Gastrocnemius medialis (tissue), 4 donors: ENCODE measurements at regions not wholly inside any gene's neighbourhood (a gene's known extent, or its start where the extent isn't known, plus 50 kb on each side); places are given as distances from the start of the nearest gene placed in this dataset.
A peak's percentile ranks its signal among the peaks of the same experiment; 100 is the strongest.

Source experiments
- ATAC-seq, 2 donors: fragments of 150-250 bp; one replicate each; pipeline ENCODE4 v1.9.1; 2016
- DNase-seq, 2 donors: peaks; one replicate each; pipeline ENCODE4 v3.0.0-alpha.2; 2019
- H3K27ac ChIP-seq, 4 donors: fragments of 200-600 bp; sonication (generic); 1 replicate in 1 of 4; 2 replicates in 3 of 4; pipeline ENCODE4 v1.5.1; 2016 to 2018; ENCODE audit warnings: mild to moderate bottlenecking in 2 of 4, moderate library complexity in 1 of 4
- H3K27me3 ChIP-seq, 3 donors: fragments of 200-600 bp; sonication (generic) in 2 of 3; 1 replicate in 1 of 3; 2 replicates in 2 of 3; pipeline versions ENCODE4 v1.5.1 to v1.6.0; 2016 to 2019; ENCODE audit warnings: mild to moderate bottlenecking in 1 of 3, moderate library complexity in 1 of 3
- H3K36me3 ChIP-seq, 2 donors: fragments of 200-600 bp; sonication (generic) in 1 of 2; one replicate each; pipeline ENCODE4 v1.5.1; 2017 to 2018
- H3K4me1 ChIP-seq, 2 donors: fragments of 200-600 bp; sonication (generic) in 1 of 2; one replicate each; pipeline ENCODE4 v1.5.1; 2016 to 2017; ENCODE audit warnings: mild to moderate bottlenecking in 2 of 2
- H3K4me3 ChIP-seq, 4 donors: fragments of 200-600 bp; sonication (generic) in 3 of 4; 1 replicate in 1 of 4; 2 replicates in 3 of 4; pipeline ENCODE4 v1.5.1; 2016 to 2019; ENCODE audit warnings: mild to moderate bottlenecking in 2 of 4
- H3K9me3 ChIP-seq, 3 donors: fragments of 200-600 bp; sonication (generic) in 2 of 3; 1 replicate in 1 of 3; 2 replicates in 2 of 3; pipeline ENCODE4 v1.5.1; 2016 to 2019
- CTCF ChIP-seq, 5 experiments: fragments of 450-650 bp in 3 of 5; fragments of 200-600 bp in 2 of 5; sonication (generic) in 2 of 5; IDR thresholded peaks in 4 of 5; conservative IDR thresholded peaks in 1 of 5; 1 replicate in 4 of 5; 2 replicates in 1 of 5; pipeline ENCODE4 v1.5.1; 2016 to 2019; ENCODE audit warnings: antibody characterized with exemption in 5 of 5, mild to moderate bottlenecking in 3 of 5, moderate library complexity in 3 of 5
- POLR2A ChIP-seq, 2 donors: fragments of 450-650 bp; IDR thresholded peaks; one replicate each; pipeline ENCODE4 v1.6.1; 2017; ENCODE audit warnings: antibody characterized with exemption in 2 of 2, mild to moderate bottlenecking in 2 of 2, moderate library complexity in 2 of 2
- in situ Hi-C, 4 donors: fragments of 200-750 bp; cut with MboI; loops; one replicate each; pipeline versions ENCODE4 v1.15.0 to v1.8.0; 2017; ENCODE audit warnings: low sequenced_read_pairs in 4 of 4
- intact Hi-C: fragments of 100-400 bp; cut with DNase I; formaldehyde crosslinking; loops from one replicate; pipeline ENCODE4 v1.15.1; 2023; ENCODE audit warnings: low total_unique reads

GRCh38 chr11:112394304-112394703, 133.6 kb upstream of the PLET1 start:
- H3K4me3 ChIP-seq: no peak overlapping the region
- H3K4me1 ChIP-seq: no peaks in the 10 kb centered on the region
- no peaks in the 10 kb centered on the region for H3K9me3 ChIP-seq
- DNase-seq (no peak), ATAC-seq (peak in 1 of 2 donors; percentile 56)
- in situ Hi-C loops: no loop called here
- no peaks in the 10 kb centered on the region for H3K27me3 ChIP-seq
- no peak overlapping the region for H3K27ac ChIP-seq
- intact Hi-C loops: no loop called here
- TF ChIP-seq POLR2A (IDR thresholded peaks at IDR 0.05): no peak
- no peak for TF ChIP-seq CTCF (IDR thresholded peaks at IDR 0.05 in 4 of 5, conservative IDR thresholded peaks at IDR 0.05 in 1 of 5)
- no peaks in the 10 kb centered on the region for H3K36me3 ChIP-seq

- peaks cover 4 to 7% of the 10 kb centered on the region in 2 donors for H3K4me1 ChIP-seq
- in situ Hi-C loops (no loop called here), intact Hi-C loops (no loop called here)
- H3K27ac ChIP-seq: no peak overlapping the region
- H3K36me3 ChIP-seq: no peaks in the 10 kb centered on the region
- no peaks in the 10 kb centered on the region for H3K27me3 ChIP-seq
- ATAC-seq: no peak
- H3K9me3 ChIP-seq: no peaks in the 10 kb centered on the region
- no peak for DNase-seq
- TF ChIP-seq CTCF (IDR thresholded peaks at IDR 0.05 in 4 of 5, conservative IDR thresholded peaks at IDR 0.05 in 1 of 5) (no peak), POLR2A (IDR thresholded peaks at IDR 0.05) (no peak)
- H3K4me3 ChIP-seq: no peak overlapping the region
These were observed 135.4 kb upstream of the PLET1 start for GRCh38 chr11:112396076-112396475.

GRCh38 chr11:112398798-112399478, 138.3 kb upstream of the PLET1 start:
- no peak for TF ChIP-seq POLR2A (IDR thresholded peaks at IDR 0.05)
- no peak for TF ChIP-seq CTCF (IDR thresholded peaks at IDR 0.05 in 4 of 5, conservative IDR thresholded peaks at IDR 0.05 in 1 of 5)
- DNase-seq: no peak
- H3K4me3 ChIP-seq: no peak overlapping the region
- peaks cover 5 to 12% of the 10 kb centered on the region in 2 donors for H3K4me1 ChIP-seq
- intact Hi-C loops (no loop called here), in situ Hi-C loops (no loop called here)
- H3K27ac ChIP-seq: no peak overlapping the region
- H3K9me3 ChIP-seq: no peaks in the 10 kb centered on the region
- no peak for ATAC-seq
- H3K36me3 ChIP-seq: no peaks in the 10 kb centered on the region
- no peaks in the 10 kb centered on the region for H3K27me3 ChIP-seq

- in situ Hi-C loops (no loop called here), intact Hi-C loops (no loop called here)
- TF ChIP-seq POLR2A (IDR thresholded peaks at IDR 0.05): no peak
- no peak for TF ChIP-seq CTCF (IDR thresholded peaks at IDR 0.05 in 4 of 5, conservative IDR thresholded peaks at IDR 0.05 in 1 of 5)
- Histone ChIP-seq H3K36me3 (no peaks in the 10 kb centered on the region), H3K4me3 (no peak overlapping the region), H3K27ac (no peak overlapping the region), H3K4me1 (peaks cover 5 to 12% of the 10 kb centered on the region in 2 donors), H3K27me3 (no peaks in the 10 kb centered on the region), H3K9me3 (no peaks in the 10 kb centered on the region)
- DNase-seq (no peak), ATAC-seq (no peak)
These were observed 139.9 kb upstream of the PLET1 start for GRCh38 chr11:112400476-112401014.
